Amniotic epithelial cell (primary cell): ENCODE measurements at regions not wholly inside any gene's neighbourhood (a gene's known extent, or its start where the extent isn't known, plus 50 kb on each side); places are given as distances from the start of the nearest gene placed in this dataset.

Experiments
- DNase-seq: peaks from one replicate; pipeline ENCODE4 v3.0.0-alpha.2; 2010; ENCODE audit warnings: low read depth

GRCh38 chr10:60666221-60666620 is 112.1 kb upstream of the CDK1 start:
- DNase-seq: peak; percentile 96

GRCh38 chr10:60664859-60665258 is 113.4 kb upstream of the CDK1 start:
- DNase-seq: no peak

DNA sequence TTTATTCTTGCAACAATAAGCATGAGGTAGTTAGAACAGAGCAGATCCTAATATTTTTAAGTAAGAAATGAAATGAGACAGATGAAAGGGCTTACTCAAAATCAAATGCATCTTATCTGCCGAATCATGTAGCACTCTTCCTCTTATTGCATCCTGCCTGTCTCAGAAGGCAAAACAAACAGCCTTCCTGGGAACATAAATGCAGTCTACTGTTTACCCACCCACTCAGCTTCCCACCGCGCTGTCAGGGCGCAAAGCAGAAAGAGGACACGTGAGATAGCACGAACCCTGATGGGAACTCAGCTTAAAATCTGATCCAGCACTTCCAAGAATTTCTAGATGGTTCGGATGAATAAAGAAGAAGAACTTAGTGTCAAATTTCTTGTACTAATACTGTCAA is 114.4 kb upstream of the CDK1 start:
- DNase-seq: no peak

- peak; percentile 70 for DNase-seq
These were observed 115.2 kb upstream of the CDK1 start for GRCh38 chr10:60662917-60663614.

DNA sequence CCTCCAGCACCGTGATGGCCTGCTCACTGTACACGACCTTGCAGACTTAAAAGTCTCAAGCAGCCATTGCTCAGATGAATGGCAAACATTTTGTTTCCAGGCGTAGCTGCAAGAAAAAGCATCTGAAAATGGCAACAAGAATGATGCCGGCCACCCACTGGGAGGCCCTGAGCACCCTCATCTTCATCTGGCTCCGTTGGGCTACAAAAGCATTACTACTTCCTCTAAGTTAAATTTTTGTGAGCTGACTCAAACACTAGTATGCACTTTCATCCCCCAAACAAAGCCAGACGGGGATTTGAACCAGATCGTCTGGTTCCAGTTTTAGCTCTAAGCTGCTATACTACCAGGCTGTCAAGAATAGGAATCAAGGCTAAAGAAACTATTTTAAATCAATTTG is 116.6 kb upstream of the CDK1 start:
- peak; percentile 62 for DNase-seq

DNA sequence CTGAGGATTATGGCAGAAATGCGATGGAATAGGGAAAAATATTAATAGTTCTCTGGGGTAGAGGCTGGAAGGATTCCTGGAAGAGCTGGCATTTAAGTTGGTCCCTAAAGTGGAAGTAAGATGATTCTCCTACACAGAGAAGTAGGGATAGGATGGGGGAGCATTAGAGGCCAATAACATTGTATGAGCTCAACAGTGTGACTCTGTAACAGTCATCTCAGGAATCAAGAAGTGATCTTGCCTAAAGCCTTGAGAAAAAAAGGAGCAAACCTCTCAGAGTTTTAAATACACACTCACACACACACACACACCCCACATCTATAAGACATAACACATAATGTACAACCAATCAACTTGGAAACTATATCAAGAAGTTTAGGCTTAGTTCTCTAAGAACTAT is 117.7 kb upstream of the CDK1 start:
- no peak for DNase-seq

- peak; percentile 69 for DNase-seq
These were observed 123.3 kb upstream of the CDK1 start for GRCh38 chr10:60654813-60655464.

- DNase-seq: no peak
These were observed 125.7 kb upstream of the CDK1 start for GRCh38 chr10:60652628-60653027.

- DNase-seq: no peak
These were observed 127.9 kb upstream of the CDK1 start for GRCh38 chr10:60650378-60650800.

DNA sequence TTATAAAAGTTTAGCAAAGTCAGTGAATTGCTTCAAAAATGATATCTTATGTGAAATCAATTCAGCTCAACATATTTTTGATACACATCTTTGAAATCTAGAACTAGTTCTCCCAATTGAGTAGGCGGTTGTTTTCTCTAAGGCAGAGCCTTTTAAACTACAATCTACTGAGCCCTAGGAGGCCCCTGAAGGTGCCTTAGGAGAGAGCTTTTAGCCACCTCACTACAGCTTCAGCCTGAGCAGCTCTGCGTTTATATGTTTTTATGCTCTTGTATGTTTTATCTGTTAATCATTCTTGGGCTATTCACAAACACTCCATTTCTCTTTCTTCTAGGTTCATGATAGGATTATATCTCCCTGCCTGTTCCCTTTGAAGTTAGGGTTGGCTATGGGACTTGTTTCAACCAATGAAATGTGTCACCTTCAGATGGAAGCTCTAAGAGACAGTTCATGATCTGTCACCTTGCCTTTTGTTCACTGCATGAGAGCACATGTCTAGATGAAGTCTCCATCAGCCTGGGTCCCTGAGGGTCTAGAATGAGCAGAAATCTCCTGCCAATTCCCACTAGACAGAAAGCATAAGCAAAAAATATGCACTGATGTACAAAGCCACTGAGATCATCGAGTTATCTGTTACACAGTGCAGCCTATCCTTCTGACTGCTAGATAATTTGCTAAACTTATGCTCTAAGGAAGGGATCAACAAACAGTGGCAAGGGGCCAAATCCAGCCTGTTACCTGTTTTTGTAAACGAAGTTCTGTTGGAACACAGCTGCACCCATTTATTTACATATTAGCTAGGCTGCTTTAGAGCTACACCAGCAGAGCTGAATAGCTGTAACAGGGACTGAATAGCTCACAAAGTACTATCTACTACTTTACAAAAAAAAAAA is 128.5 kb upstream of the CDK1 start:
- DNase-seq: no peak

DNA sequence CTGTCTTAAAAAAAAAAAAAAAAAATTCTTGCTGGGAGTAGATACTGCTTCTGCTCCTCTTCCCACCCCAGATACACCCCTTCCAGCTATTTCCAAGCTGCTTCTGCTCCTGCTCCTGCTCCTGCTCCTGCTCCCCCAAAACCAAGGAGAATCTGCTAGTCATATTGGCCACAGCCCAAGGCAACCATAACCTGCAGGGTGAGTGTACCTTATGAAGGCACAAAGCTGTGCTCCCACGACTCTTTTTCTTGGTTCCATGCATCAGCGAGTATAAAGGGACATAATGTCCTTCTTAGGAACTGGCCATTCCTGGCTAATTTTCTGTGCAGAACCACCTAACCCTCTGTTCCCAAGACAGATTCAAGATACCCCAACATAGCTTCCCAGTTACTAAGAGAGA is 129.5 kb upstream of the CDK1 start:
- DNase-seq: no peak

DNA sequence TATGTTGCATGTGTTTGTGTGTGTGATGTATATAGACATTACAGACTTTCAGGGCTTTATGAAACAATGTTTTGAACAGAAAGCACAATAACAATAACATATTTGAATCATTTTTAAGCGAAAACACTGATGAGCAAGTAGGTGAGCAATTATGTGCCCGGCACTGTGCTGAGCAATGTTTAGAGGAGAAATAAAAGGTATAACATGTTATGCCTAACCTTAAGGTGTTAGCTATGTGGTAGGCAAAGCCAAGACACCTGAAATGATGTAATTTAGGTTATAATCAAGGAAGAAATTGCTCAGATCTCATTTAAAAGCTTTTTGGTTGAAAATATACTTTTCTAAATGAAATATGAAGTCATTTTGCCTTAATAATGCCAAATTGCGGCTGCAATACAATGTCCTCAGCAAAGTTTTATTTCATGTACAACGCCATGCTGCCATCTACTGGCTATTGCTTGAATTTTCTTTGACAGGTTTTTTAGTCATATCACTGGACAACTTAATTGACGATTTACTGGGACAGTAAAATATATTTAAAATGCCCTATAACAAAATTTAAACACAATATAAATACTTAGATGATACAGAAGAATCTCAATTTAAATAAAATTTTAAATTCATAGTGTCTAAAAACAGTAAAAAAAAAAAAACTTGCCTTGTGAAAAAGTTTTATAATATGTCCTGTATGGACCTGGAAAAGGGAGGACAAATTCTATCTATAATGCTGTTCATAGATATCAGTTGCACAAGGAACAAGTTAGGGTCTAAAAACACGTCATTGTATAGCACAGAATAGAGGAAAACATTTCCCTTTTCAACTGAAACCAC is 131.1 kb upstream of the CDK1 start:
- DNase-seq: peak; percentile 63

- DNase-seq: peak; percentile 29
These were observed 132.3 kb upstream of the CDK1 start for GRCh38 chr10:60645980-60646379.

- DNase-seq: peak; percentile 27
These were observed 133.7 kb upstream of the CDK1 start for GRCh38 chr10:60644436-60645130.

GRCh38 chr10:60643874-60644273 is 134.4 kb upstream of the CDK1 start:
- peak; percentile 34 for DNase-seq

GRCh38 chr10:60629332-60629731 is 148.9 kb upstream of the CDK1 start:
- DNase-seq: no peak

GRCh38 chr10:60627778-60628748 is 150.2 kb upstream of the CDK1 start:
- no peak for DNase-seq

DNA sequence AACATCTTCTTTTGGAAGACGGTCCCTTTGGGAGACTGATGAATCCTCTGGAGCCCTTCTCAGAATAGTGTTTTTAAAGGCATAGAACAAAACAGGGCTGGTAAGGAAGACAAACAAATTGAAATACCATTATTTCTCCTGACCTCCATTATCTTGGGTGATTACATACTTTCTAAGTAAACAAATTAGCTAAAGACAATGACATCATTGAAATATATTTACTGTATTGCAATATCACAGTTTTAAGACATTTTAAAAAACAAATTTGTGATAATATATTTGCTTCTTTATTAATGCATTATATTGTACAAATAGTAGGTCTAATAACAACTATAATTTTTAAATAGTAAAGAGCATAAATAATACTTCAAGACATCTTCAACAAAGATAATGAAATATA is 152.2 kb upstream of the CDK1 start:
- DNase-seq: no peak

GRCh38 chr10:60623627-60624026 is 154.7 kb upstream of the CDK1 start:
- DNase-seq: no peak

GRCh38 chr10:60621018-60621417 is 157.3 kb upstream of the CDK1 start:
- no peak for DNase-seq
